Stimulated activated naive CD8-positive, alpha-beta T cell treated with anti-CD3 and anti-CD28 coated beads, Interleukin-15, Interleukin-2, amounts not matched to agents 100 ng/mL and 50 ng/mL, for 24 hours (primary cell): ENCODE measurements at regions not wholly inside any gene's neighbourhood (a gene's known extent, or its start where the extent isn't known, plus 50 kb on each side); places are given as distances from the start of the nearest gene placed in this dataset.
"Not testable (repeated sequence)": the region's sequence is repeated elsewhere in the genome, so short reads cannot be mapped to it uniquely, and the experiment has no call there.

ENCODE experiments used
- H3K27ac Mint-ChIP-seq: one replicate; pipeline ENCODE4 v1.8.0; 2021; ENCODE audit warnings: mild to moderate bottlenecking, mixed read lengths
- H3K27me3 Mint-ChIP-seq: one replicate; pipeline ENCODE4 v1.8.0; 2021; ENCODE audit warnings: mixed read lengths
- H3K36me3 Mint-ChIP-seq: one replicate; pipeline ENCODE4 v1.8.0; 2021; ENCODE audit warnings: low read depth, mixed read lengths
- H3K4me1 Mint-ChIP-seq: one replicate; pipeline ENCODE4 v1.8.0; 2021; ENCODE audit warnings: low read depth, mixed read lengths
- H3K4me3 Mint-ChIP-seq: one replicate; pipeline ENCODE4 v1.8.0; 2021; ENCODE audit warnings: mild to moderate bottlenecking, mixed read lengths
- H3K9me3 Mint-ChIP-seq: one replicate; pipeline ENCODE4 v1.8.0; 2021; ENCODE audit warnings: mixed read lengths

GRCh38 chr2:56918790-56919189, 735.0 kb downstream of the CCDC85A start:
- Mint-ChIP-seq H3K27ac (no peak overlapping the region), H3K9me3 (peaks cover 4% of the 10 kb centered on the region), H3K4me3 (no peak overlapping the region), H3K4me1 (no peaks in the 10 kb centered on the region), H3K27me3 (no peaks in the 10 kb centered on the region), H3K36me3 (no peaks in the 10 kb centered on the region)

GRCh38 chr2:56933976-56934375, 750.2 kb downstream of the CCDC85A start:
- Mint-ChIP-seq H3K36me3 (no peaks in the 10 kb centered on the region), H3K4me3 (no peak overlapping the region), H3K27me3 (no peaks in the 10 kb centered on the region), H3K4me1 (no peaks in the 10 kb centered on the region), H3K27ac (no peak overlapping the region), H3K9me3 (peaks cover 6% of the 10 kb centered on the region)

- H3K4me1 Mint-ChIP-seq: no peaks in the 10 kb centered on the region
Observed at GRCh38 chr2:56934866-56935265, 751.1 kb downstream of the CCDC85A start.

GRCh38 chr2:56940054-56940453, 756.3 kb downstream of the CCDC85A start:
- Mint-ChIP-seq H3K27ac (no peak overlapping the region), H3K4me3 (no peak overlapping the region), H3K9me3 (peaks cover 8% of the 10 kb centered on the region), H3K27me3 (no peaks in the 10 kb centered on the region), H3K4me1 (no peaks in the 10 kb centered on the region), H3K36me3 (no peaks in the 10 kb centered on the region)

More at GRCh38 chr2:56934866-56935265, 751.1 kb downstream of the CCDC85A start:
- Mint-ChIP-seq H3K9me3 (peaks cover 6% of the 10 kb centered on the region), H3K36me3 (no peaks in the 10 kb centered on the region), H3K27me3 (no peaks in the 10 kb centered on the region), H3K27ac (no peak overlapping the region), H3K4me3 (no peak overlapping the region)

GRCh38 chr2:56952871-56953270, 769.1 kb downstream of the CCDC85A start:
- Mint-ChIP-seq H3K9me3 (peaks cover 26% of the 10 kb centered on the region), H3K27me3 (no peaks in the 10 kb centered on the region), H3K4me3 (no peak overlapping the region), H3K36me3 (no peaks in the 10 kb centered on the region), H3K27ac (no peak overlapping the region), H3K4me1 (no peaks in the 10 kb centered on the region)

- H3K36me3 Mint-ChIP-seq: no peaks in the 10 kb centered on the region
- H3K4me1 Mint-ChIP-seq: no peaks in the 10 kb centered on the region
- peaks cover 18% of the 10 kb centered on the region for H3K9me3 Mint-ChIP-seq
- H3K4me3 Mint-ChIP-seq: no peak overlapping the region
- H3K27ac Mint-ChIP-seq: no peak overlapping the region
- H3K27me3 Mint-ChIP-seq: no peaks in the 10 kb centered on the region
Observed at GRCh38 chr2:56960581-56960980, 776.8 kb downstream of the CCDC85A start.

- H3K4me3 Mint-ChIP-seq: no peak overlapping the region
- no peaks in the 10 kb centered on the region for H3K36me3 Mint-ChIP-seq
- no peaks in the 10 kb centered on the region for H3K27me3 Mint-ChIP-seq
- peaks cover 9% of the 10 kb centered on the region for H3K9me3 Mint-ChIP-seq
- no peaks in the 10 kb centered on the region for H3K4me1 Mint-ChIP-seq
- no peak overlapping the region for H3K27ac Mint-ChIP-seq
Observed at GRCh38 chr2:56962673-56963072, 778.9 kb downstream of the CCDC85A start.

- no peaks in the 10 kb centered on the region for H3K27me3 Mint-ChIP-seq
- no peaks in the 10 kb centered on the region for H3K4me1 Mint-ChIP-seq
- no peak overlapping the region for H3K27ac Mint-ChIP-seq
- no peaks in the 10 kb centered on the region for H3K36me3 Mint-ChIP-seq
- peaks cover 8% of the 10 kb centered on the region for H3K9me3 Mint-ChIP-seq
- H3K4me3 Mint-ChIP-seq: no peak overlapping the region
Observed at GRCh38 chr2:56969513-56969912, 785.7 kb downstream of the CCDC85A start.

GRCh38 chr2:56971383-56971974, 787.7 kb downstream of the CCDC85A start:
- no peaks in the 10 kb centered on the region for H3K27me3 Mint-ChIP-seq
- H3K36me3 Mint-ChIP-seq: no peaks in the 10 kb centered on the region
- H3K4me1 Mint-ChIP-seq: no peaks in the 10 kb centered on the region
- peaks cover 8% of the 10 kb centered on the region for H3K9me3 Mint-ChIP-seq
- no peak overlapping the region for H3K27ac Mint-ChIP-seq
- H3K4me3 Mint-ChIP-seq: no peak overlapping the region

- H3K9me3 Mint-ChIP-seq: peaks cover 27% of the 10 kb centered on the region
- H3K4me1 Mint-ChIP-seq: no peaks in the 10 kb centered on the region
- no peak overlapping the region for H3K4me3 Mint-ChIP-seq
- no peak overlapping the region for H3K27ac Mint-ChIP-seq
- H3K36me3 Mint-ChIP-seq: no peaks in the 10 kb centered on the region
- H3K27me3 Mint-ChIP-seq: no peaks in the 10 kb centered on the region
Observed at GRCh38 chr2:56981554-56981953, 797.8 kb downstream of the CCDC85A start.

GRCh38 chr2:56985609-56986008, 801.8 kb downstream of the CCDC85A start:
- Mint-ChIP-seq H3K27ac (no peak overlapping the region), H3K36me3 (no peaks in the 10 kb centered on the region), H3K4me1 (no peaks in the 10 kb centered on the region), H3K9me3 (peaks cover 17% of the 10 kb centered on the region), H3K27me3 (no peaks in the 10 kb centered on the region), H3K4me3 (no peak overlapping the region)

GRCh38 chr2:57022496-57022895, 838.7 kb downstream of the CCDC85A start:
- H3K4me1 Mint-ChIP-seq: no peaks in the 10 kb centered on the region
- H3K27ac Mint-ChIP-seq: no peak overlapping the region
- peaks cover 12% of the 10 kb centered on the region for H3K9me3 Mint-ChIP-seq
- no peaks in the 10 kb centered on the region for H3K36me3 Mint-ChIP-seq
- no peaks in the 10 kb centered on the region for H3K27me3 Mint-ChIP-seq
- H3K4me3 Mint-ChIP-seq: no peak overlapping the region

- Mint-ChIP-seq H3K4me1 (no peaks in the 10 kb centered on the region), H3K36me3 (no peaks in the 10 kb centered on the region), H3K9me3 (peaks cover 6% of the 10 kb centered on the region), H3K27ac (no peak overlapping the region), H3K27me3 (no peaks in the 10 kb centered on the region), H3K4me3 (no peak overlapping the region)
Observed at GRCh38 chr2:57044931-57045635, 861.3 kb downstream of the CCDC85A start.

- Mint-ChIP-seq H3K27me3 (no peaks in the 10 kb centered on the region), H3K36me3 (no peaks in the 10 kb centered on the region), H3K9me3 (peaks cover 8% of the 10 kb centered on the region), H3K27ac (no peak overlapping the region), H3K4me3 (no peak overlapping the region), H3K4me1 (no peaks in the 10 kb centered on the region)
Observed at GRCh38 chr2:57049273-57049672, 865.5 kb downstream of the CCDC85A start.

GRCh38 chr2:57050007-57050406, 866.2 kb downstream of the CCDC85A start:
- H3K4me1 Mint-ChIP-seq: no peaks in the 10 kb centered on the region
- peaks cover 8% of the 10 kb centered on the region for H3K9me3 Mint-ChIP-seq
- no peak overlapping the region for H3K27ac Mint-ChIP-seq

GRCh38 chr2:57066301-57066700, 882.5 kb downstream of the CCDC85A start:
- not testable (repeated sequence) for H3K9me3 Mint-ChIP-seq, H3K4me3 Mint-ChIP-seq, H3K27me3 Mint-ChIP-seq, H3K4me1 Mint-ChIP-seq, H3K36me3 Mint-ChIP-seq, H3K27ac Mint-ChIP-seq

More at GRCh38 chr2:57050007-57050406, 866.2 kb downstream of the CCDC85A start:
- no peaks in the 10 kb centered on the region for H3K27me3 Mint-ChIP-seq
- no peak overlapping the region for H3K4me3 Mint-ChIP-seq
- no peaks in the 10 kb centered on the region for H3K36me3 Mint-ChIP-seq
